NCI-H460 (cell line): ENCODE measurements at regions not wholly inside any gene's neighbourhood (a gene's known extent, or its start where the extent isn't known, plus 50 kb on each side); places are given as distances from the start of the nearest gene placed in this dataset.
"Not testable (repeated sequence)": the region's sequence is repeated elsewhere in the genome, so short reads cannot be mapped to it uniquely, and the experiment has no call there.

Experiments
- DNase-seq: peaks from one replicate; pipeline ENCODE4 v3.0.0-alpha.2; 2016; ENCODE audit warnings: low read depth; ENCODE audit errors: extremely low read depth

GRCh38 chr18:54433368-54433767, 75.7 kb downstream of the C18orf54 start:
- no peak for DNase-seq

GRCh38 chr18:54433857-54434256, 76.2 kb downstream of the C18orf54 start:
- no peak for DNase-seq

GRCh38 chr18:54434453-54434852, 76.7 kb downstream of the C18orf54 start:
- no peak for DNase-seq

DNA sequence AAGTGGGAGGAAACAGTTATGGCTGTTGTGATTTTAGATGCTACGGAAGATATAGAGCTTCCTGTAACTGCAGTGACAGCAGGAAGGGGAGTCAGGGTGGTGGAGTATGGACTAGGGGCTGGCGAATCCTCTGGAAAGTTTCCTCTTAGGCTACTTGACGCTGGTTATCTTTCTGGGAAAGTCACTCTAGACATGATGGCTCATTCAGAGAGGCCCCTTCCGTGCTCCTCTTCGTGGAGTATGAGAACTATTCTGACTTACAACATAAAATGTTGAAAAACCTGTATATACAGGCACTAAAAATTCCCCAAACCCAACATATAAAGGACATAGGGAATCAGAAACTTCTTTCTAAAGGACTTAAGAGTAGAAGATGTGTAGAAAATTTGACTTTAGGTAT, 78.8 kb downstream of the C18orf54 start:
- DNase-seq: no peak

DNA sequence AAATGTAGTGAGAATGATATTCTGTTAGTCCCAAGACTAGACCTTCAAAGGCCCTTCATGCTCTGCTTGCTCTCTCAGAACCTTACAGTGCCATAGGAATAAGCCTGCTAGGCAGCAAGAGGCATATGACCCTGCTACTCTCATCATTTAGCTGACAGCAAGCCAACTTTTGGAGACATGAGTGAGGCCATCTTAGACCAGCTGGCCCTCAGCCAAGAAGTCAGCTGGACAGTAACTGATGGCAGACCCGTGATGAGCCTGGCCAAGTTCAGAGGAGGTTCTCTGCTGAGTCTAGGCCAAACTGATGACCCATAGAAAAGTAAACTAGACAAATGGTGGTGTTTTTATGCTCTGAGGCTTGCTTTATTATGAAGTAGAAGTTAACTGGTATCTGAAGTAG, 82.6 kb downstream of the C18orf54 start:
- no peak for DNase-seq

DNA sequence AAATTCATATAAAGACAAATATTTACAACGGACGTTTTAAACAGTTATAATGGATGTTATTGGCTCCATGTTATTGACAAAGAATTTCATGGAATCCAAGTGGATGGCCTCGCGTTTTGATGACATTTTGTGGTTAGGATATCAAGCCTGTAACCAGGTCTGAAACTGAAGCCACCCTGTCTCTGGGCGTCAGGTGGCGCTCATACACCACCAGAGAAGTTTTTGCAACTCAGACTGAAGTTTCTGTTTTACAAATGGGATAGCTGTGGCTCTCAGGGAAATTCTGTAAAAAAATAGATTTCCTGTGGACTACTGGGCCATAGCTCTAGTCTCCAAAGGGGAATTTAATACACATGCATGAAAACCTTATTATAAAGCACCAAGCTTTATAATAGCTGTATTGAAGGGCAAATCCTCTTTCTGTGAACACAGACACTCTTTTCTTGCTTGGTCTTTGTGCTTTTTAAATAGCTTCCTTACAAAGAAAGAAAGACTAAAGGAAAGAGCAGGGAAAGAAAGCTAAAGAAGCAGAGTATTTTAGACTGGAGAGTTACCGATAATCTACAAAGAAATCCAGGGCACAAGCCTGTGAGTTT, 86.7 kb downstream of the C18orf54 start:
- peak; percentile 56 for DNase-seq

DNA sequence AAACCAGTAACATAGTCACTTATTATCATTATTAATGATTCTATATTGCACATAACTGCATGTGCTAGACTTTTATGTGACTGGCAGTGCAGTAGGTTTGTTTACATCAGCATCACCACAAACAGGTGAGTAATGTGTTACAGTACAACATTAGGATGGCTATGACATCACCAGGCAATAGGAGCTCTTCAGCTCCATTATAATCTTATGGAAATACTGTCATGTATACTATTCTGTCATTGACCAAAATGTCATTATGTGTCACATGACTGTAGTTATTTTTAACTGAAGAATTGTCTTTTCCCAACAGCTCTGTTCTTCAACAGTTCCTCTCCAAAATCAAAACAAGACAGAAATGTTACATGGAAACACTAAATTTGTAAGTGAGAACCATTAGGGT, 96.3 kb downstream of the C18orf54 start:
- DNase-seq: no peak

DNA sequence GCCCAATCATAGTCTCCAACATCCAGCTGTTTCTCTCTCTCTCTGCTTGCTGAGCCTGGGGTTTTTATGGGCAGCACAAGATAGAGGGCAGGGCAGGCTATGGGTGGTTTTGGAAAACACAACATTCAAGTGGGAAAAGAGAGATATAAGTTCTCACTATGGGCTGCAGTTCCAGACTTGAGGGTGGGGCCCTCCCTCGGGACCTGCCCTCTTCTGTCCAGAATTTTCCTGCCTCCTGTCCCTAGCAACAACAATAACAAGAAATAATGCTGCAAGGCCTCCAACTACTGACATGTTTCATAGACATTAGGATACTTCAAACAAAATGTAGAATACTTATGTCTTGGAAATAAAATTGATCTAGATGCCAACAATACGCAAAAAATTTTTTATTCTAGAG, 107.8 kb downstream of the C18orf54 start:
- DNase-seq: no peak

- no peak for DNase-seq
Observed at GRCh38 chr18:54466248-54467005, 108.7 kb downstream of the C18orf54 start.

DNA sequence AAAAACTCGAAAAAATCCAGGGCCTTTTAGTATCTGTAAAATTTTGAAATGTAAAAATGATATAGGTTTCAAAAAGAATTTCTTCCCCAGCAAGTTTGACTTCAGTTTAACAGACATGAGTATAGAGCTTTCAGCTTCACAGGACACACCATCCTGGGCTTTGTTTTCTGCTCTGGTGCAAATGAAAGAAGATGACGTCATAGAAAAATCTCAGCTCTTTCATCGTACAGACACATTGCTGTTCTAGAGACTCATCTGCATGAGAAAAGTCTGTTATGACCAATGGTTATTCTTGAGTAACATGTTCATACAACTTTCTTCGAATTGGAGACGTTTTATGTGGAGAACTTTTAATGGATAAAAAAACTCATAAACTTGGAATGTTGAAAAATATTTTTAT, 111.7 kb upstream of the DYNAP start:
- no peak for DNase-seq

DNA sequence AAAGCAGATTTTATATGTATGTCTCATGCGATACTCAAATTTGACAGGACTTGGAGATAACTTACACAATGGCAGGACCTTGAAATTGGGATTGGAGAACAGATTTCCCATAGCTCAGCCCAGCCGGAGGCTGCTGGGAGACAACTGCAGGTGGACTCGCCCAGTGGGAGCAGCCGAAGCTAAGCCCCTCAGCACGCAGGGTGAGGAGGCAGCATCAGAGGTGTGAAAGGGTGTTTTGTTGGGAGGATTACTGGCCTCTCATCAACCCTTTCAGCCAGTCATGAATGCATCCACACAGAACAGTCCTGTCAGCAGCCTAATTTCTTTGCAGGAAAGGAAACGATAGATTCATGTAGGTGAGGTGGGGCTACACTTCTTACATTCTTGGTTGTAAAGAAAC, 110.4 kb upstream of the DYNAP start:
- no peak for DNase-seq

DNA sequence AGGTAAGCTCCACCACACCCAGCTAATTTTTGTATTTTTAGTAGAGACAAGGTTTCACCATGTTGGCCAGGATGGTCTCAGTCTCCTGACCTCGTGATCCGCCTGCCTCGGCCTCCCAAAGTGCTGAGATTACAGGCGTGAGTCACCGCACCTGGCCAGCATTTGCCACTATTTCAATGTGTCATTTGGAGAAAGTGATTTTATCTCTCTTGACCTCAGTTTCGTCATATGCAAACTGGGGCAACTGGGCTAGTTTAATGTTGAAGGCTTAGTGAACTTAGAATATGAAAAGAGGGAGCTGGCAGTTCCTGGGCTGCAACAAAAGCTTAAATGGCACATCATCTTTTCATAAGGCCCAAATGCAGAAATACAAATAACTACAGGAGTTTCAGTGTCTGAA, 88.6 kb upstream of the DYNAP start:
- not testable (repeated sequence) for DNase-seq

DNA sequence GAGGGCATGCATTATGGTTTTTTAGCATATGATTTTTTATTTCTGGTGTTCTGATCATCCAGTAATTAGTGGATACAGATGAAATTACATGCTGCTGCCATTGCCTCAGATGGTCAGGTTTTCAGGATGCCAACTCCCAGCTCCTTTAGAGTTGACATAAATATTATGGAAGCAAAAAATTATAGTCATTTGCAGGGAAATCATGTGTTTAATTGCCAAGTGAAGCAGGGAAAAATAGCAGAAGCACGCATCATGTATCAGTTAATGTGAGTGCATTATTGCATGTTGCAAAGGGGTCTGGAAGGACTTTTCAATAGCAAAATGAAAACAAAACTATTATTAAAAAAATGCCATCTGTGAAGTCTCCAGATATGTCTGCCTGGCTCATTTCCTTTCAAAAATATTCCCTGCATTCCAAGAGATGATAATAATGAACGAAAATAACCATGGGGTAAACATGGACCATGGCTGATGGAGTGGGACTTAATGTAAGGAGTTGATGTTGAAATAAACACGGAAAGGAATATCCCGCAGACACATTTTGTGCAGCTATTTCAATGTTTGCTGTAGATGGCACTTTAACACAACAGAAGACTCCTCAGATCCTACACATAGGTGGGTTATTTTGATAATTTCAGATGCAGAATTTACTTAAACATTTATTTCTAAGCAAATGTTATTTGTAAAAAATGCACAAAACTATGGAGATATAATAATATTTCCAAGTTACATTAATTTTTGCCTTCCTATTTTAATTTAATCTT, 87.7 kb upstream of the DYNAP start:
- DNase-seq: no peak

GRCh38 chr18:54506516-54507261, 84.4 kb upstream of the DYNAP start:
- DNase-seq: no peak

DNA sequence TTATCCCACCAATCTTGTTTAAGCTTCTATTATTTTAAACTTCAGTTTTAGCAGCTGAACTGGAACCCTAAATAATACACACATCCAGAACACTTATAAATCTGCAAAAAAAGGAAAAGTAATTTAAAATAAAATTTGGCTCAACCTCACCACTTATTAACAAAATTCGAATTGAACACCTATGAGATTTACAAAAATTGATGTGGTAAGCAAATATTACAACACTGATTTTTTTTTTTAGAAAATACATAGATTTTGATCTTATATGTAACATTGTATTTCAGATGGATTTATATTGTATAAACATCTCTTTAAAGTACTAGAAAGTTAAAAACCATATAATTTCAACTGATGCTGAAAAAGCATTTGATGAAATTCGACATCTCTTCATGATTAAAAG, 81.3 kb upstream of the DYNAP start:
- DNase-seq: no peak

GRCh38 chr18:54515149-54515548, 75.9 kb upstream of the DYNAP start:
- DNase-seq: no peak

DNA sequence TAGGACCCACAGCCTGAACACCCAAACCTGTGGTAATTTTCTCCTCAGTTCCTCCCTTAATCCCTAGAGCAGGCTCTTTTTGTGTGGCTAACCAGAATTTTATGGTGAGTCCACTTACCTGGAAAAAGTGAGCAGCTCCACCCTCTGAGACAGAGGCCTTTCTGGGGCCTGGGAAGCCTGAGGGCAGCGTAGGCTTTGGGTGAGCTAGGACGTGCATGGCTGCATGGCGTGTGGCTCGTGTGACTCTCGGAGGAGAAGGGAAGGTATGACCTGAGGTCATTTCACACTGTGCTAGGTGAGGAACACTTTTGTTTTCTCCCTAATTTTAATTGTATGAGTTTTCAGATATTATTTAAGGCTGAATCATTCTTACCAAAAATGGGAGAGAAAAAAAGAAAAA, 73.5 kb upstream of the DYNAP start:
- DNase-seq: no peak

DNA sequence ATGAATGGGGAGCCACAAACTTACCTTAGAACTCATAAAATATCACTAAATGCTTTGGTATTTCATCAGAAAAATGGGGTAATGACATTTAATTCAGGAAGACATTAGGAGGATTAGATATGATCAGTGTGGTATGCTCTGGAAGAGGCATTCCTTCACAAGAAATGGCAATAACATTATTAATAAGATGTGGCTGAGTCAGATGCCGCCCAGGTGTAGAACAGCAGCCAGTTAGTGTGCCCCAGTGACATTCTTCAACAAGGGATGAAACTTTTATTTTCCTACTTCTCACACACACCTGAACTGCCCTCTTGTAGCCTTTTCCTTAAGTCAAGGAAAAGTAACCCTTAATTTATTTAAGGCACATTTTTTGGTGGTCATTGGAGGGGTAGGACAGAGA, 69.2 kb upstream of the DYNAP start:
- no peak for DNase-seq

- DNase-seq: no peak
Observed at GRCh38 chr18:54528942-54529376, 62.1 kb upstream of the DYNAP start.

GRCh38 chr18:54529444-54529843, 61.6 kb upstream of the DYNAP start:
- no peak for DNase-seq

GRCh38 chr18:54530285-54530684, 60.8 kb upstream of the DYNAP start:
- DNase-seq: no peak
